ENCODE measurements at regions not wholly inside any gene's neighbourhood (a gene's known extent, or its start where the extent isn't known, plus 50 kb on each side); places are given as distances from the start of the nearest gene placed in this dataset.

- no peaks in the 10 kb centered on the region for H3K36me3 ChIP-seq (ENCODE audit: insufficient read depth, low read length)
- no peak overlapping the region for H3K4me2 ChIP-seq (ENCODE audit: insufficient read depth, low read length)
- no peak overlapping the region for H2AFZ ChIP-seq (ENCODE audit: low read length)
- TF ChIP-seq, protein P1, sequence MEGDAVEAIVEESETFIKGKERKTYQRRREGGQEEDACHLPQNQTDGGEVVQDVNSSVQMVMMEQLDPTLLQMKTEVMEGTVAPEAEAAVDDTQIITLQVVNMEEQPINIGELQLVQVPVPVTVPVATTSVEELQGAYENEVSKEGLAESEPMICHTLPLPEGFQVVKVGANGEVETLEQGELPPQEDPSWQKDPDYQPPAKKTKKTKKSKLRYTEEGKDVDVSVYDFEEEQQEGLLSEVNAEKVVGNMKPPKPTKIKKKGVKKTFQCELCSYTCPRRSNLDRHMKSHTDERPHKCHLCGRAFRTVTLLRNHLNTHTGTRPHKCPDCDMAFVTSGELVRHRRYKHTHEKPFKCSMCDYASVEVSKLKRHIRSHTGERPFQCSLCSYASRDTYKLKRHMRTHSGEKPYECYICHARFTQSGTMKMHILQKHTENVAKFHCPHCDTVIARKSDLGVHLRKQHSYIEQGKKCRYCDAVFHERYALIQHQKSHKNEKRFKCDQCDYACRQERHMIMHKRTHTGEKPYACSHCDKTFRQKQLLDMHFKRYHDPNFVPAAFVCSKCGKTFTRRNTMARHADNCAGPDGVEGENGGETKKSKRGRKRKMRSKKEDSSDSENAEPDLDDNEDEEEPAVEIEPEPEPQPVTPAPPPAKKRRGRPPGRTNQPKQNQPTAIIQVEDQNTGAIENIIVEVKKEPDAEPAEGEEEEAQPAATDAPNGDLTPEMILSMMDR (IDR thresholded peaks at IDR 0.05; ENCODE audit: extremely low read depth, low read depth, low read length): no peak
- DNase-seq (ENCODE audit: insufficient read length, low spot score, missing footprints): no peak
- H3K4me1 ChIP-seq (ENCODE audit: insufficient read depth, low read length): no peaks in the 10 kb centered on the region
- H4K20me1 ChIP-seq (ENCODE audit: insufficient read depth, low read length): no peaks in the 10 kb centered on the region
- no peak overlapping the region for H3K27ac ChIP-seq (ENCODE audit: low read depth, low read length)
- H3K9me3 ChIP-seq (ENCODE audit: low read depth, low read length): no peaks in the 10 kb centered on the region
- H3K79me2 ChIP-seq (ENCODE audit: insufficient read depth, low read length): no peaks in the 10 kb centered on the region
- H3K4me3 ChIP-seq (ENCODE audit: insufficient read depth, low read length): no peak overlapping the region
- H3K27me3 ChIP-seq (ENCODE audit: insufficient read depth, low read length): no peaks in the 10 kb centered on the region
Measured at GRCh38 chr2:2840681-2841300, 509.7 kb upstream of the MYT1L start.

DNA sequence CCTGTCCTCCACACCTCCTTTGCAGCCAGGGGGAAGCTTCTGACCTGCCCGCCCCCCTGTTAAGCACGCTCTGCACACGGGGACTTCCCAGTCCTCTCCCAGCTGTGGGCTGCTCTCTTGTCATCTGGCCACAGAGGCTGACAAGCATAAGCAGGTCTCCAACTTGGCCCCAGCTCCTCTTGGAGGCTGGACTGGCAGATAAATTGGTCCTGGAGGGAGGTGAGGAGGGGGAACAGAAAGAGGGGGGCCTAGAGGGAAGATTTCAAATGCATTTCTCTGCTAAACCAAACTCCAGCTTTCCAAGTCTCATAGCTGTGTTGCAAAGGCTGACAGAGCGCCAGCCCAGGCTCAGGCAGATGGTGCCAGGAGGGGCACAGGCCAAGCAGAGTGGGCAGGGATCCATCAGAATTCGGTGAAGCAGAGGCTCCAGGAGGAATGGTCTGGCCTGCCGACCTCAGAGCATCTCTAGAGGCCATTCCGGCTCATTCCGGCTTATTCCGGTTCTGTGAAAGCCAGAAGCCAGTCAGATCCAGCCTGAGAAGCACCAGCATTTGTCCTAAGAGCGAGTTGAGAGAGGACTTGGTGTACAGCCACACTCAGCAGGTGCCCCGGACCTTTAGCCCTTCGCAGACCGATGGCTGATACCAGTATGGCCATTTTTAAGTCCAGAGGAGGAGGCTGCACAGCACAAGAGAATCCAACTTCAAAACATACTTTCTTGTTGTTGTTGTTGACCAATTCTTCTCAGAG lies 508.9 kb upstream of the MYT1L start:
- no peak overlapping the region for H2AFZ ChIP-seq (ENCODE audit: low read length)
- no peaks in the 10 kb centered on the region for H3K36me3 ChIP-seq (ENCODE audit: insufficient read depth, low read length)
- TF ChIP-seq, protein P1 (IDR thresholded peaks at IDR 0.05; ENCODE audit: extremely low read depth, low read depth, low read length): no peak
- H4K20me1 ChIP-seq (ENCODE audit: insufficient read depth, low read length): no peaks in the 10 kb centered on the region
- no peak overlapping the region for H3K4me2 ChIP-seq (ENCODE audit: insufficient read depth, low read length)
- H3K27ac ChIP-seq (ENCODE audit: low read depth, low read length): no peak overlapping the region
- no peak overlapping the region for H3K4me3 ChIP-seq (ENCODE audit: insufficient read depth, low read length)
- DNase-seq (ENCODE audit: insufficient read length, low spot score, missing footprints): no peak
- no peaks in the 10 kb centered on the region for H3K9me3 ChIP-seq (ENCODE audit: low read depth, low read length)
- H3K27me3 ChIP-seq (ENCODE audit: insufficient read depth, low read length): no peaks in the 10 kb centered on the region
- no peaks in the 10 kb centered on the region for H3K4me1 ChIP-seq (ENCODE audit: insufficient read depth, low read length)
- no peaks in the 10 kb centered on the region for H3K79me2 ChIP-seq (ENCODE audit: insufficient read depth, low read length)

DNA sequence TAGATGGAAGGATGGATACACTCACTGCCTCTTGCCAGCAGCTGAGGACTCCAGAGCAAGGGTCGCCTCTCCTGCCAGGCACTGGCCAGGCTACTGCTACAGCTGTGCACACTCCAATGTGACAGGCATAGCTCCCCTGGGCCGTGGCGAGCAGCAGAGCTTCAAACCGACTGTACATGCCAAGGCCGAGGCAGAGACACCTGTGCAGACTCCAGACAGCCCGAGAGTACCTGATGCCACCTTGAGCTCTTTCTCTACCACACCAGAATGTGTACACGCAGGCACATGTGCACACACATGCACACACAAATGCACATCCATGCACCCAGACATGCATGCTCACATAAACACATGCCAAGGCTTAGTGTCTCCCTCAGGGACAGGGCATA lies 508.3 kb upstream of the MYT1L start:
- DNase-seq (ENCODE audit: insufficient read length, low spot score, missing footprints): no peak
- no peak overlapping the region for H3K4me2 ChIP-seq (ENCODE audit: insufficient read depth, low read length)
- H3K27me3 ChIP-seq (ENCODE audit: insufficient read depth, low read length): no peaks in the 10 kb centered on the region
- no peaks in the 10 kb centered on the region for H3K36me3 ChIP-seq (ENCODE audit: insufficient read depth, low read length)
- H3K4me3 ChIP-seq (ENCODE audit: insufficient read depth, low read length): no peak overlapping the region
- no peak overlapping the region for H3K27ac ChIP-seq (ENCODE audit: low read depth, low read length)
- no peaks in the 10 kb centered on the region for H4K20me1 ChIP-seq (ENCODE audit: insufficient read depth, low read length)
- H2AFZ ChIP-seq (ENCODE audit: low read length): no peak overlapping the region
- H3K9me3 ChIP-seq (ENCODE audit: low read depth, low read length): no peaks in the 10 kb centered on the region
- H3K79me2 ChIP-seq (ENCODE audit: insufficient read depth, low read length): no peaks in the 10 kb centered on the region
- TF ChIP-seq, protein P1 (IDR thresholded peaks at IDR 0.05; ENCODE audit: extremely low read depth, low read depth, low read length): no peak
- no peaks in the 10 kb centered on the region for H3K4me1 ChIP-seq (ENCODE audit: insufficient read depth, low read length)

GRCh38 chr2:2838548-2838845 lies 507.4 kb upstream of the MYT1L start:
- Histone ChIP-seq H3K36me3 (ENCODE audit: insufficient read depth, low read length) (no peaks in the 10 kb centered on the region), H3K4me3 (ENCODE audit: insufficient read depth, low read length) (no peak overlapping the region), H3K9me3 (ENCODE audit: low read depth, low read length) (no peaks in the 10 kb centered on the region), H3K4me2 (ENCODE audit: insufficient read depth, low read length) (no peak overlapping the region), H3K27ac (ENCODE audit: low read depth, low read length) (no peak overlapping the region), H2AFZ (ENCODE audit: low read length) (no peak overlapping the region), H4K20me1 (ENCODE audit: insufficient read depth, low read length) (no peaks in the 10 kb centered on the region), H3K4me1 (ENCODE audit: insufficient read depth, low read length) (no peaks in the 10 kb centered on the region), H3K27me3 (ENCODE audit: insufficient read depth, low read length) (no peaks in the 10 kb centered on the region), H3K79me2 (ENCODE audit: insufficient read depth, low read length) (no peaks in the 10 kb centered on the region)
- TF ChIP-seq, protein P1 (IDR thresholded peaks at IDR 0.05; ENCODE audit: extremely low read depth, low read depth, low read length): no peak
- DNase-seq (ENCODE audit: insufficient read length, low spot score, missing footprints): no peak

Measured in osteoblast (primary cell).